Memory B cell (primary cell): ENCODE measurements at regions not wholly inside any gene's neighbourhood (a gene's known extent, or its start where the extent isn't known, plus 50 kb on each side); places are given as distances from the start of the nearest gene placed in this dataset.

Experiments
- ATAC-seq: fragments of 150-1000 bp; cut with Tn5 transposase; 2 replicates; pipeline ENCODE4 v1.10.0; 2021; ENCODE audit warnings: low read depth, mild to moderate bottlenecking, moderate library complexity
- DNase-seq, 2 donors: peaks; one replicate each; pipeline ENCODE4 v3.0.0; 2022; ENCODE audit warnings: low spot score in 2 of 2
- H3K27ac Mint-ChIP-seq: one replicate; pipeline ENCODE4 v1.8.0; 2022; ENCODE audit warnings: mild to moderate bottlenecking, moderate library complexity, mixed read lengths
- H3K27me3 Mint-ChIP-seq: one replicate; pipeline ENCODE4 v1.8.0; 2022; ENCODE audit warnings: mixed read lengths
- H3K36me3 Mint-ChIP-seq: one replicate; pipeline ENCODE4 v1.8.0; 2022; ENCODE audit warnings: mild to moderate bottlenecking, mixed read lengths
- H3K4me1 Mint-ChIP-seq: one replicate; pipeline ENCODE4 v1.8.0; 2022; ENCODE audit warnings: mixed read lengths
- H3K4me3 Mint-ChIP-seq: one replicate; pipeline ENCODE4 v1.8.0; 2022; ENCODE audit warnings: mild to moderate bottlenecking, moderate library complexity, mixed read lengths
- H3K9me3 Mint-ChIP-seq: one replicate; pipeline ENCODE4 v1.8.0; 2022; ENCODE audit warnings: mixed read lengths

GRCh38 chr1:94596260-94596659, 54.7 kb upstream of the F3 start:
- H3K27ac Mint-ChIP-seq = no peak overlapping the region
- DNase-seq = no peak
- H3K4me3 Mint-ChIP-seq = no peak overlapping the region
- peaks cover 7% of the 10 kb centered on the region for H3K27me3 Mint-ChIP-seq
- no peaks in the 10 kb centered on the region for H3K36me3 Mint-ChIP-seq
- ATAC-seq = no peak
- H3K4me1 Mint-ChIP-seq = no peaks in the 10 kb centered on the region
- no peaks in the 10 kb centered on the region for H3K9me3 Mint-ChIP-seq

GRCh38 chr1:94595658-94596057, 54.1 kb upstream of the F3 start:
- no peak overlapping the region for H3K4me3 Mint-ChIP-seq
- no peaks in the 10 kb centered on the region for H3K9me3 Mint-ChIP-seq
- H3K4me1 Mint-ChIP-seq = no peaks in the 10 kb centered on the region
- ATAC-seq (no peak), DNase-seq (no peak)
- no peak overlapping the region for H3K27ac Mint-ChIP-seq
- H3K36me3 Mint-ChIP-seq = no peaks in the 10 kb centered on the region
- H3K27me3 Mint-ChIP-seq = peaks cover 9% of the 10 kb centered on the region

GRCh38 chr1:94593611-94594010, 52.1 kb upstream of the F3 start:
- Mint-ChIP-seq H3K4me1 (no peaks in the 10 kb centered on the region), H3K36me3 (no peaks in the 10 kb centered on the region), H3K9me3 (no peaks in the 10 kb centered on the region), H3K27ac (no peak overlapping the region), H3K4me3 (no peak overlapping the region), H3K27me3 (peaks cover 6% of the 10 kb centered on the region)
- DNase-seq = no peak
- ATAC-seq = no peak

GRCh38 chr1:94592571-94592920, 51.0 kb upstream of the F3 start:
- no peak overlapping the region for H3K27ac Mint-ChIP-seq
- no peaks in the 10 kb centered on the region for H3K36me3 Mint-ChIP-seq

GRCh38 chr1:94591823-94592570, 50.4 kb upstream of the F3 start:
- no peak for DNase-seq
- Mint-ChIP-seq H3K4me3 (no peak overlapping the region), H3K27ac (no peak overlapping the region), H3K27me3 (peaks cover 6% of the 10 kb centered on the region), H3K9me3 (no peaks in the 10 kb centered on the region), H3K36me3 (no peaks in the 10 kb centered on the region), H3K4me1 (no peaks in the 10 kb centered on the region)
- no peak for ATAC-seq

More at GRCh38 chr1:94592571-94592920, 51.0 kb upstream of the F3 start:
- DNase-seq (no peak), ATAC-seq (no peak)
- no peaks in the 10 kb centered on the region for H3K9me3 Mint-ChIP-seq
- H3K27me3 Mint-ChIP-seq = peaks cover 6% of the 10 kb centered on the region
- H3K4me3 Mint-ChIP-seq = no peak overlapping the region
- H3K4me1 Mint-ChIP-seq = no peaks in the 10 kb centered on the region
